ENCODE measurements at regions not wholly inside any gene's neighbourhood (a gene's known extent, or its start where the extent isn't known, plus 50 kb on each side); places are given as distances from the start of the nearest gene placed in this dataset.

DNA sequence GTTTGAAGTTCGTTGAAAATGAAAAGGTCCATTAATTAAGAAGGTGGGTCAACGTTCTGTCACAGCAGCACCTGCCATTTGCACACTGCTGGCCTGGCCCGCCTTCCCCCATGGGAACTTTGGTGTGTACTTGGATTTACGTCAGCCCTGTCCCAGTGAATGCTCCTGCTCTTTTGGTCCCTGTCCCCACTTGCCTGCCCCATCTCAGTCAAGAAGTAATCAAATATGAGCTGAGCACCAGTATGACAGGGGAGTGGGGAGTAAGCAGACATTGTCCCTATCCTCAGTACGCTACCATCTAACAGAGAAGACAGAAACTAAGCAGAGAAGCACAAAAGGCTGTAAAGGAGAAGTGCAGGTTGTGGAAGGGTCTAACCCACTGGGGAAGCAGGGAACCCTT is 65.1 kb downstream of the SLC4A3 start:
- DNase-seq, result no peak

DNA sequence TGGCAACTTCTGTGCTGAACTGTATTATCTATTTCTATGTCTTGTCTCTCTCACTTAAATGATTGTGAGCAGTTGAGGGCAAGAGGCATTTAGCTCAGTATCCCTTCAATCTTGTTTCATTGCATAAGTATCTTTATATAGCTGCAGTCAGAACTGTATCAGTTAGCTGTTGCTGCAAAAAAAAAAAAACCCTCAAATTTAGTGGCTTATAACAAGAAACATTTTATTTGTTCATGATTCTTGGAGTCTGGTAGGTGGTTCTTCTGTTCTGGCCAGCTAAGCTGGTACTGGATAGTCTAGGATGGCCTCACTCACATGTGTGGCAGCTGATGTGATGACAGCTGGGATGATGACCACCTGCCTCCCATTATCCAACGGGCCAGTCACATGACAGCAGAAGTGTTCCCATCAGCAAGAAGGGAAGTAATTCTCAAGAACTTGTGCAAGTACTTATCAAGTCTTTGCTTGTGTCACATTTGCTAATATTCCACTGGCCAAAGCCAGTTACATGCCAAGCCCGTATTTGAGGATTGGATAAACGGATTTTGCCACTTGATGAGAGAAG is 67.8 kb downstream of the SLC4A3 start:
- DNase-seq, result no peak

DNA sequence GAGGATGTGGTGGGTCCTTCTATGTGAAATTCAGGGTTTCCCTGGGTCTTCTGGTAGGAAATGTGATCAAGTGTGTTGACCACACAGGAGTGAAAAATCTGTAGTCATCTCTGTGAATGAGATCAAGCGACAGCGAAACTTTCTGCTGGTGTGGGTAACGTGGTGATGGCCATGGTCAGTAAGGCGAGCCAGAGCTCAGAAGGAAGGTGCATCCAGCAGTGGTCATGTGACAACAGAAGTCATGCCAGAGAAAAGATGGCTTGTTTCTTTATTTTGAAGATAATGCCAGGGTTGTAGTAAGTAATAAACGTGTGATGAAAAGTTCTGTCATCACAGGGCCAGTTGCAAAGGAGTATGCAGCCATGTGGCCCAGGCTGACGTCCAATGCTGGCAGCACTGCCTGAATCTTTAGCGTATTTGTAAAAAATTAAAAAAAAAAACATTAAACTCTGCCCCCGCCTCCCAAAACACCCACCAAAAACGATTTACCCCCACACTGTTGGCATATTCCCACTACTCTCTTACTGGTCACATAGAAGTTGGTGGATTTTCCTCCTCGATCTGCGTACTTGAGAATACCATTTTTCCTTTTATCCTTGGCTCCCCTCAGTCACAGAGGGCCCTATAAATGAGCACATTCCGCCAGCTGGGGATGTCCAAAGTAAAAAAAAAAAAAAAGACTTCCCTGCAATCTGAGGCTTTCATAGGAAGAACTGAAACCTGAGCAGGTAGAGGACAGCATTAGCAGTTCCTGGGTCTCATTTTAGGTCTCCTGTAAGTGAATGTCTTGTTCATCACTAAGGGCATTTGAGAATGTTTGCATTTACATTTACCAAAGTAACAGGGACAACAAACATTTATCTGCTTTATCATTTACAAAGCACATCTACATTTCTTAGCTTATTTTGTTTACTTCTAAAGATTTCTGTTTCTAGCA is 70.6 kb downstream of the SLC4A3 start:
- no peak for DNase-seq

DNA sequence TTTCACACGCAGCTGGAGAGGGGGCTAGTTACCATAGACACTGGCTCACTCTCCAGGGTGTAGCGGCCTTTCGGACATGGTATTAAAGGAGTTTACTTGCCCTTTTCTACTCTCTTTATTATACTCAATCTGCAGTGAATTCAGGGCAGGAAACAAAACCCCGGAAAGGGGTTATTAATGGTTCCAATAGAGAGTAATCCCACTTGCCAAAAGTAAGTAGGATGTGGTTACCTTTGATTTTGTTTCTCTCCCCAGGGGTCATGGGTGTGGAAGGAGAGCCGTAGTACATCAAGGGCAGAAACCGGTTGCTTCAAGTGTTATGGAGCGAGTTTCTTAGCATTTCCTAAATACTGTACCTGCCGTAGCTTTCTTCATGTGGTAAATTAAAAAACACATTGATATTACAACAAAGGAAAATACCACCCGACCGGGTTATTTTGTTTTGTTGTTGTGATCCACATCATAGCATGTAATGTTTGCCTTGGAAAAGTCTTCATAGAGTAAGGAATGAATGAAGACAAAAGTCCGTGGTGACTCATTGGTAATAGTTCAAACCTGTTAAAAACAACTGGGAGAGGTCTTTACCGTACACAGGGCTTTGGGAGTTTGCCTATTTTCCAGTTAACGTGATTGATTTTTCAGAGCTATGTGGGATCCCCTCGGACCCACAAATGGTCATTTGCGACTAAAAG is 71.5 kb downstream of the SLC4A3 start:
- DNase-seq, result no peak

DNA sequence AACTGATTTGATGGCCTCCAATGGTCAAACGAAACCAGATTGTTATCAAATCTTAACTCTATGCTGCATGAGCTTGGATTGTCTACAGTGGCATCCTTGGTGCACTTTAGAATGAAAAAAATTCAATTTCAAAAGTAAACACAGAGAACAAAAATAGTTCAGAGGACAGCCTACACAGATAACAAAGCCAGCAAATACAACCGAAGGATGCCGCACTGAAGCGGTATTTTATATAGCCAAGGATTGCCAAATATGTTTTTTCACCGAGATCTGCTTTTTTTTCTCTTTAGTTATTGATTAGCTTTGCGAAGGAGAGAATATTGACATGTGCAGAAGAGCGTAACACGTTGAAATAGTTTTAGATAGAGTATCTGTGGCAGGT is 72.0 kb downstream of the SLC4A3 start:
- no peak for DNase-seq

DNA sequence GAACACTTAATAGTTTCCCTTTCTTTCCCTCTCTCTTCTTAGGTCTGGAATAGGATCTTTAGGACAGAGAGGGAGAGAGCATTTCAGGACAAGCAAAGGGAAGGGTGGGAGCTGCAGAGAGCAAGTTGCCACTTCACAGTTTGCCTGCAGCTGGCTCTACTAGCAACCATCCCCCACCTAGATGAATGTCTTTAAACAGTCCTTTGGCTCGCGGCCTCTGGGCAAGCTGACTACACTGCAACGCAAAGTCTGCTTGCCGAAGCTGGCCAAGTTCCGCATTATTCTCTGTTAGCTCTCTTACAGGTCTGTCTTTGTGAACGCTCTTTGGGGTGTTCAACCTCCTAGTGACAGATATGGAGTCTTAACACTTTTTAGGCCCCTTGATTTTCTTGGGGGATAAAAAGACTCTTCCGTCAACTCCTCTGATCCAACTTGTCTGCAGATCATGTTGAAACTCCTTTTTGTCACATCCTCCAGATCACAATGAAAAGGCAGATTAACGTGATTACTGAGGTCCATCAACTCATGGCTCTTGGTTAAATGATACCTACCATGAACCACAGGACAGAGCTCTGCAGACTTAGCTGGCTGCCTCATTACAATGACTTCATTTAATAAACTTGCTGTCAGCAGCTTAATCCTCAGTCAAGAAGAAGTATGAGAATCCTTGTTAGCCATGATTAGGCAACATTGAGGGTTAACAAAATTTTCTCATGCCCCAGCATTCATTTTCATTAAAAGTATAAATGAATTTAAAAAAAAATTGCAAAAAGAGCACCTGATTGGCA is 74.6 kb downstream of the SLC4A3 start:
- DNase-seq, result no peak

DNA sequence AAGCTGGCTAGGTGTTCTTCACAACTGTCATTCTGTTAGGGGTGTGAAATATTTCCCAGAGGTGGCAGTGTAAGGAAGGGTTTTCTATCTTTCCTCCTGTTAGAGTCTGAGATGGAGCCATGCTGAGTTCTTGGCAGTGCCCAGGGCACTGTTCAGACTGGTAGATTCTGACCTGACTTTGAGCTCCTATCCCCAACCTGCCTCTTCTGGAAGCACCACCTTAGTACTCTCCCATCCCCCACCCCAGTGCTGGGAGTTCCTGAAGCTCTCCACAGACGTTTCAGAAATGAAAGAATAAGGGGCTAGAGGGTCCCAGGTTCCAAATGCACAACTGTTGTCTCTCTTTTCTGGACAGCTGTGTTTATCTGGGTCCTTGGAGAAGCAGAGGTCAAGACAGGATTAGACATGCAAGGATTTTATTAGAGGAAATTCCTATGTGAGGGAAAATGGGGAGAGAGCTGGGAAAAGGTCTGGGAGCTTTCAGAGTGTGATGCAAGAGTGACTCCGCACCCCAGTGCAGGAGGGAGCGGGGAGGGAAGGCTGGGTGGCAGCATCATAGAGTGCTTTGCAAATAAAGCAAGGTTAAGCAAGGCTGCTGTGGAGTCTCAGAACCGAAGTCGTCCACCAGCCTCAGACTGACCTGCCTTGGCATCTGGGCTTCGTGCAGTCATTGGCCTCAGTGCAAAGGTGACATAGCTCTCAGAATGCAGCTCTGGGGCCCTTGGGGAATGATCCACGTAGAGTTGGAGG is 75.5 kb downstream of the SLC4A3 start:
- no peak for DNase-seq

DNA sequence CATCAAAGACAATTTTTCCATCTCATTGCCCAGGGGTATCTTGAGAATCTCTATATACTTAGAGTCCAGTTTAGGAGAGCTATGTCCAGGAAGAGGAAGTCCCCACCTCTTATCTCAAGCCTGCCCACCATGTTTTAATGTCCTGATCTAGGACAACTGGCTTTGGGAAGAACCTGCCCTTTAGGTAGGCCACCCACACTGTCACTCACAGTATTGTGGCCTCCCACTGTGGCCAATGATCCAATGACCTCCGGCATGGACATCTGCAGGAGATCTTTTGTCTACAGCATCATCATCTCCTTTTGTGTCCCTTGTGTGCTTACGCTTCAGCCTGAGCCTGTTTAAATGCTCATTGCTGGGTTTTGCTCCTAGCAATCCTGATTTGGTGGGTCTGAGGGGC is 77.4 kb downstream of the SLC4A3 start:
- DNase-seq, result no peak

DNA sequence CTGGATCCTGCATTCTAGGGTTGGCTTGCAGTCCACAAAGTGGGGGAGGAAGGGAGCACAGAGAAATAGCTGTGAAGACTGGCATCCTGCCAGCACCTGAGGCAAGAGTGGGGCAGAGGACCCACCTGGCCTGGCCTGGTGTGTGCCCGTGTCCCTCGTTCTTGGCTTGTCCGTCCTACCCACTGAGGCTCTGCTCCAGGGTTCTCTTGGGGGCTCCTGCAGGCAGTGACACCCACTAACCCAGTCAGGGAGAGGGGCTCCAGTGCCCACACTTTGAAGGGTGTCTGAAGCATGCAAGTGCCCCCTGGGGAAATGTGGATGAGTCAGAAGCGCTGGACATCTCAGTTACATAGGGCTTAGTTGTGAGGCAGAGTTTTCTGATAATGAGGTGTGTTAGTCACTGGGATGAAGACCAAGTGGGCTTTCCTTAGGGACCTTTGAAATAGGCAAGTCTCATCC is 79.4 kb downstream of the SLC4A3 start:
- DNase-seq, result no peak

DNA sequence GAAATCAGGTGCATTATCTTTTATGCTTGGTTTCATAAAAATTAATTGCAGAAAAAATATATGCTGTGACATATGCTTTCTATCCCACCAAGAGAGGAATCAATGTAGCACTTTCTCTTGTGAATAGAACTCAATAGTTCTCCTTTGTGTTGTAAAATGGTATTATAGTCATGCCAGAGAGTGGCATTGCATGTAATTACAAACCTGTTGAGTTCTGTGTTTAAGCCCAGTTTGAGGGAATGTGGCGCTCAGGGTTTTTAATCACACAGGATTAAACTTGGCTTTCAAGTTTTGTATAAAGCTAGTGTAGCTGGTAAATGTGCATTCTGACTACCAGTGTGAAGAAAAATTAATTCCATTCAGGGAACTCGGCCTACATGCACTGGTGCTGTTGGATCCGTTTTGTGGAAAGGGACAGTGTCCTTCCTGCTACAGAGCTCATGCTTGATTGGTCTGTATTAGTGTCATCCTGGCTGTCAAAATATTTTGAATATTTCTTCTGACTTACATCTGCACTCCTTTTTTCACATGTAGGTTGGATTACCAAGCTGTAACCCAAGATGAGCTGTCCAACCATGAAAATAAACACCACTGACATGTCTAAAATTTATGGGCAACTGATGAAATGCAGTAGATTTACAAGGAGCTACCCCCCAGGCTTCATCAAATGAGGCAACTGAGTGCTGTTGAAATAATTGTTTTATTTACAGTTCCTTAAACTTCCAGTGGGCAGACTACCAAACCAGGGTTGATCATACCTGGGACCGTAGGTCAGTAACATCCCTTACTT is 80.3 kb downstream of the SLC4A3 start:
- no peak for DNase-seq

DNA sequence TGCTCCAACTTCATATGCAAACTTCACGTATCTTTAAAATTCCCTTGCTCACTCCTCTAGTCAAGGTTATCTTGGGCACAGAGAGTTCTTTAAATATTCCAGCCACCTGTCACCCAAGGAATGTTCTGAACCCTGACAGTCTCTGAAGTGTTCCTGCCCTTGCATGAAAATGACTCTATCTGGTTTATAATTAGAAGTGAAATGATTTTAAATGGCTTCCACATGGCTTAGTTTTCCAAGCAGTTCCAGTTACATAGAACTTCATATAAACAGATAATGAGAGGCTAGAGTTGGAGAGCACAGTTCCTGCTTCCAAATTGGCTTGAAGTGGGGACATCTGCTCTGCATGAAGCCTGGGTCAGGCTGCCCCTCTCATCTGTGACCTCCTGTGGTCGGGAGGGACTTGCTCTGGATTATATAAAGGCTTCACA is 81.9 kb downstream of the SLC4A3 start:
- DNase-seq, result no peak

DNA sequence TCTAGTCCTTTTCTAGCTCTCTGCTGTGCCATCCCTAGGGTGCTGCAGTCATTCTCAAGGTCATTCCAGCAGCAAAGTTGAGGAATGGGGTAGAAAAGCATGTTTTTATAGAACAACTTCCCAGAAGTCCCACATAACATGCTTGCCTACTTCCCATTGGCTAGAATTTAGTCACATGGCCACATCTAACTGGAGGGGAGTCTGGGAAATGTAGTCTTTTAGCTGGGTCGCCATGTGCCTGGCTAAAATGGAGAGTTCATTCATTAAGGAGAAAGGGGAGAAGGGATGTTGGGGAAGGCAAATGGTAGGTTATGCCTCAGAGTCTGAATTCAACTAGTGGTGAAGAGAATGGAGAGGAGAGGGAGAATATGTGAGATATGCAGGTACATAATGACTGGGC is 85.7 kb downstream of the SLC4A3 start:
- peak; percentile 69 for DNase-seq

DNA sequence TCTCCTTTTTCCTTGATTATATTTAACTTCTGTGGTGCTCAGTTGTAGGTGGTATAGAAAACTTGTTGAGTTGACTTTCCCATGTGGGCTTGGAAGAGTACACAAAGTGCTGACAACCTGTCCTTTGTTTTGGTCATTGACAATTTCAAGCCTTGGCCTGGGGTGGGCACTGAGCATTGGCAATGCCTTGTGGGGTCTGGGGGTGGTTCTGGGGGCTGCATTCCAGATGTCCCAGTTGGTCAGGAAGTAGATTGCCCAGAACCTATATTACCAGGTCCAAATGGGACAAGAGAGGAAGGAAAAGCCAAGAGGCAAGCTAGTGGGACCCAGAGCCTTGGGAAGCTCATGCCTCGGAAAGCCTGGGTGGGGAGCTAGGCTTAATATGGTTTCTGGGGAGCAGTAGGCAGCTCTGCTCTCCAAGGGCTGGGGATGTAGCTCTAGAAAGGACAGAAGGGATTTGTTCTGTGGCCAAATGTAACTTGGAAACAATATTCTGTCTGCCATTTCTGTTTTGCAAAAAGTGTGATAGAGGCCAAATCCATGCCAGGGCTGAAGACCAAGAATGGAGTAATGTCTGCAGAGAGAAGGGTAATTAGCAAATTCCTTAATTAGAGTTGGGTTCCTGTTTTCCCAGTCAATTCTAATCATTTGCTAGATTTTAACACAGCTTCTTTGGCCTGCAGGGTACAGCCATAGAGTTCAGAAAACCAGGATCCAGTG is 87.4 kb downstream of the SLC4A3 start:
- no peak for DNase-seq

DNA sequence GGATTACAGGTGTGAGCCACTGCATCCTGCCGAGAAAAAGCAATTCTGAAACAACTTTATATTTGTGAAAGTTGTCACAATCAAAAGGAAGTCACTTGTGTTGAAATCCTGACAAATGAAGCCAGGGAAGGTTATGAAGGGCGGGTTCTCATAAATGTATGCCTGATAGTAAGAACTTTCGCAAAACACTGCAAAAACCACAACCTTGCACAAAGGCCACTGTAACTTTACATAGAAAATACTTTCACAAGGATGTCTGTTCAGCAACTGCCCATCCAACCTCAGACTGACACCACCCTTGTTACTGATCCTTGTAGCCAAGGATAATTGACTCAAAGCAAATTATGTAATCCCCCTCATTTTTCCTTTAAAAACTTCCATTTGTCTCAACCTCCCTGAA is 90.6 kb downstream of the SLC4A3 start:
- peak; percentile 59 for DNase-seq

DNA sequence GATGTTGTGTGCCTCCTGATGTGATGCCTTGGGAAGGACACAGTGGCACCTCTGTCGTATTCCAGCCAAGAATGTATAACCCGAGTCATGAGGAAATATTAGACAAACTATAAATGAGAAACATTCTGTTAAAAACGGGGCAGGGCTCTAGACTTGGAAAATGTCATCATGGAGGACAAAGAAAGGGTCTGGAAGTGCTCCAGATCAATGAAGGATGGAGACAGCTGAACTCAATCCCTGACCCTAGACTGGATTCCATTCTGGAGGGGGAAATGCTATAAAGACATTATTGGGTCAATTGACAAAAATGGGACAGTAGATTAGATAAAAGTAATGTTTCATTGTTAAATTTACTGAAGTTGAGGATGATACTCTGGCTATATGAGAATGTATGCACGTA is 92.1 kb downstream of the SLC4A3 start:
- no peak for DNase-seq

DNA sequence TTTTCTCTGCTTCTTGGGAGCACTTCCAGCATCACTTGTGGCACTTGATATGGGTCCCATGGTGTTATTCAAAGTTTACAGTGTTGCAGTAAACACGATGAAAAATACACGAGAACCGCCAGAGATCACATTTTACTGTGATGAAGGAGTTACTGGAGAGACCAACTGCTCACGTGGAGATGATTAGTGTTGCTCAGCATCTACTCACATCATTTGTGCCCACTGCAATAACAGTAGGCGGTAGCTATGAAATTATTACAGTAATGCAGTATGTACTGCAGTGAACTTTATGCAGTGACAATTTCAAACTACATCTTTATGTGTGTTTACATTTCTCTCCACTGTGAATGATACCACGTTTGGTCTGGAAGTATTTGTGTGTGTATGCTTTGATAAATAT is 93.5 kb downstream of the SLC4A3 start:
- DNase-seq, result no peak

DNA sequence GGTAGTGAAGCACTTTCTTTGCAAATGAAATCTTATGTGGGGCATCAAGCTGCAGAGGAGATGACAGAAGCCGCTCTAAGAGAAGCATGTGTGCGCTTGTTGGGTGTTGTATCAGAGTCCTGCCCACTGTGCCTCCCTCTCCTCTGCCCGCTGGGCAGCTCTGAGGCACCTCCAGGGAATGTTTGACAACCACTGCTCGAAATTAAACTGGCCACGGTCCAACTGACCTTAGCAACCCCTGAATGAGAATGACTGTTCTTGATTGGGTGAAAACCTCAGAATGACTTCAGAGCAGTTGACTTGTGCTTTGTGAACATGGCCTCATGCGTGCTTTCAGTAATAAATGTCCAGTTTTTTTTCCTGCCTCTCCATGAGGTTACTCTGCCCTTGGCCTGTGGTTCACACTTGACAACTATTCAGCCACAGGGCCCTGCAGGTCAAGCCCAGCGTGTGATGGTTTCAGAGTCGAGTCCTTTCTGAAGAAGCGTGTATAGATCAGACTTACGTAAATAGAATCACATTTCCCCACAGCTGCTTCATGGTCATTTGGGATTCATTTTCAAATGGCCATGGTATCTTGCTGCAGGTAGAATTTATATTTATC is 94.9 kb downstream of the SLC4A3 start:
- DNase-seq, result no peak

DNA sequence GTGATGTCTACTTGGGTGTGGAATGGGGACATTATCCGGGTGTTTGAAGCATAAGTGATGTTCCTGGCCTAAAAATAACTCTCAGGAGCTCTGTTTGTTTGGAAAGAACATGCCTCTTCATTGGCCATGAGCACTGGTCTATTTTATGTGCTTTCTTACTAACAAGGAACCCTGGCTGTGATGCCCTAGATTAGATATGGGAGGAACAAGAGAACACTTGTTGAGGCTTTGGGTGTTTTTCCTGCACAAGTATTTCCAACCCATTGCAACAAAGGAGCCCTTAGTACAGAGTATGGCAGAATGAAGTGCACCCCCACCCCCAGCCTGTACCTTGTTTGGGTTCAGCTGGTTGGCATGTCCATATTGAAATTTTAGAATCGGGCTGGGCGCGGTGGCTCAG is 95.9 kb downstream of the SLC4A3 start:
- DNase-seq, result no peak

DNA sequence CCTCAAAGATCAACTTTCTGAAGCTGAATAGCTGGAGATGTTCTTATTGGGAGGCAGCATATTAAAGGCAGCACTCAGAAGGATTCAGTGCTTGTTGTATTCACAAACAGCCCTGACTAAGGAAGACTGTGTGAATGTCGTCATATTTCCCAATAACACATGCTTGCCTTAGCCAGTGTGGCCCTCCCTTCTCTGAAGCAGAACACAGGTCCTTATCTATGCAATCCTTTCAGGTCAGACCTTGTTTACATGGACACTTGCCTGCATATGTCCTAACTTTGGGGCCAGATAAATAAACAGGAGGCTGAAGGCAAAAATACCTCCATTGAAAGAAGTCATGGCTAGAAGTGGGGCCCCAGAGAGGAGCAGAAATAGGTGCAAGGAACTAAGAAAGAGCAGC is 97.2 kb downstream of the SLC4A3 start:
- peak; percentile 11 for DNase-seq

DNA sequence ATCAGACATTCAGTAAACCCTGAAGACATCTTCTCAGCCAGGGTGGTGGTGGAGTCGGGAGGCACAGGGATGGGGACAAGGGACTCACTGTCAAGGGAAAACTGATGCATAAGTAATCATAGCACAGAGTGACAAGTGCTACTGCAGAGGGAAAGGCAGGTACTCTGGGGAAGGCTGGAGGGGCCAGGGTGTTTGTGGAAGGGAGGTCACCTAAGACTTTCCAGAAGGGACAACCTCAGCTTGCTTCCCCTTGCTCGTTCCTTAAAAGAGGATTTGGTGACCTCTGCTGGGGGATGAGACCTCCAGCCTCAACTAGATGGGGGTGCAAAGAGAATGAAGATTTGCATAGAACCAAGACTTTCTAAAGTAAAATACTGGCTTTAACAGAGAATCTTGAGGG is 99.5 kb downstream of the SLC4A3 start:
- no peak for DNase-seq
